SK-N-SH treated with all-trans-retinoic acid at 6 μM for 48 hours (cell line): ENCODE measurements at regions not wholly inside any gene's neighbourhood (a gene's known extent, or its start where the extent isn't known, plus 50 kb on each side); places are given as distances from the start of the nearest gene placed in this dataset.

Experiments used
- ATAC-seq: fragments of 200-7000 bp; cut with Tn5 transposase; 3 replicates; pipeline ENCODE4 v1.9.1; 2020; ENCODE audit warnings: mild to moderate bottlenecking, moderate library complexity
- ARNTL ChIP-seq: fragments of 450-650 bp; formaldehyde crosslinking; IDR thresholded peaks from 2 replicates; pipeline ENCODE4 v1.5.0; 2020; ENCODE audit warnings: low read depth, mild to moderate bottlenecking, moderate library complexity, borderline replicate concordance
- BACH2 ChIP-seq: fragments of 250-450 bp; sonication (Bioruptor Pico); IDR thresholded peaks from 2 replicates; pipeline ENCODE4 v1.9.0; 2021; ENCODE audit warnings: mild to moderate bottlenecking, borderline replicate concordance
- CSDC2 ChIP-seq: fragments of 250-450 bp; sonication (Bioruptor Pico); IDR thresholded peaks from 2 replicates; pipeline ENCODE4 v1.5.0; 2020; ENCODE audit warnings: mild to moderate bottlenecking, moderate library complexity
- CSRNP3 ChIP-seq: fragments of 250-450 bp; sonication (Bioruptor Pico); IDR thresholded peaks from 2 replicates; pipeline ENCODE4 v1.5.1; 2021; ENCODE audit warnings: mild to moderate bottlenecking, moderate library complexity
- GLIS3 ChIP-seq: fragments of 250-450 bp; sonication (Bioruptor Pico); IDR thresholded peaks from 2 replicates; pipeline ENCODE4 v1.5.0; 2020; ENCODE audit warnings: mild to moderate bottlenecking, moderate library complexity
- ISL1 ChIP-seq: fragments of 250-450 bp; sonication (Bioruptor Pico); IDR thresholded peaks from 2 replicates; pipeline ENCODE4 v2.1.2; 2022; ENCODE audit warnings: mild to moderate bottlenecking, moderate library complexity
- OSR1 ChIP-seq: fragments of 250-450 bp; sonication (Bioruptor Pico); IDR thresholded peaks from 2 replicates; pipeline ENCODE4 v1.8.0; 2022; ENCODE audit warnings: moderate library complexity, mild to moderate bottlenecking, inconsistent platforms
- POU6F1 ChIP-seq: fragments of 250-450 bp; sonication (Bioruptor Pico); IDR thresholded peaks from 2 replicates; pipeline ENCODE4 v1.8.0; 2021; ENCODE audit warnings: low read depth, mild to moderate bottlenecking, moderate library complexity, borderline replicate concordance
- PPARA ChIP-seq: fragments of 250-450 bp; sonication (Bioruptor Pico); IDR thresholded peaks from 2 replicates; pipeline ENCODE4 v1.5.0; 2020; ENCODE audit warnings: mild to moderate bottlenecking, borderline replicate concordance
- RARB ChIP-seq: fragments of 250-450 bp; sonication (Bioruptor Pico); IDR thresholded peaks from 2 replicates; pipeline ENCODE4 v1.8.0; 2021; ENCODE audit warnings: mild to moderate bottlenecking, moderate library complexity
- SNAI2 ChIP-seq: fragments of 250-450 bp; sonication (Bioruptor Pico); IDR thresholded peaks from 2 replicates; pipeline ENCODE4 v1.5.0; 2020; ENCODE audit warnings: mild to moderate bottlenecking, moderate library complexity
- TOX ChIP-seq: fragments of 250-450 bp; sonication (Bioruptor Pico); IDR thresholded peaks from 2 replicates; pipeline ENCODE4 v1.8.0; 2021; ENCODE audit warnings: mild to moderate bottlenecking, moderate library complexity, borderline replicate concordance
- ZC3H10 ChIP-seq: fragments of 250-450 bp; sonication (Bioruptor Pico); IDR thresholded peaks from 2 replicates; pipeline ENCODE4 v1.5.1; 2021; ENCODE audit warnings: mild to moderate bottlenecking, moderate library complexity
- ZFP3 ChIP-seq: fragments of 250-450 bp; sonication (Bioruptor Pico); IDR thresholded peaks from 2 replicates; pipeline ENCODE4 v1.5.0; 2020; ENCODE audit warnings: mild to moderate bottlenecking, moderate library complexity
- ZFP30 ChIP-seq: fragments of 450-650 bp; formaldehyde crosslinking; IDR thresholded peaks from 2 replicates; pipeline ENCODE4 v1.5.0; 2022; ENCODE audit warnings: mild to moderate bottlenecking, moderate library complexity
- ZNF70 ChIP-seq: fragments of 450-650 bp; formaldehyde crosslinking; IDR thresholded peaks from 2 replicates; pipeline ENCODE4 v1.5.0; 2020; ENCODE audit warnings: mild to moderate bottlenecking, moderate library complexity
- ZNF8 ChIP-seq: fragments of 450-650 bp; formaldehyde crosslinking; IDR thresholded peaks from 2 replicates; pipeline ENCODE4 v1.5.0; 2020; ENCODE audit warnings: mild to moderate bottlenecking, moderate library complexity
- TF ChIP-seq, protein P1 (sequence below): fragments of 250-450 bp; sonication (Bioruptor Pico); IDR thresholded peaks from 2 replicates; pipeline ENCODE4 v1.5.1; 2020; ENCODE audit warnings: low read depth, mild to moderate bottlenecking, moderate library complexity
- TF ChIP-seq, protein P2 (sequence below): fragments of 250-450 bp; sonication (Bioruptor Pico); IDR thresholded peaks from 2 replicates; pipeline ENCODE4 v1.8.0; 2020; ENCODE audit warnings: mild to moderate bottlenecking, moderate library complexity, borderline replicate concordance
- TF ChIP-seq, protein P3 (sequence below): fragments of 250-450 bp; sonication (Bioruptor Pico); IDR thresholded peaks from 2 replicates; pipeline ENCODE4 v1.5.0; 2020; ENCODE audit warnings: mild to moderate bottlenecking, moderate library complexity

GRCh38 chr2:121086450-121086849 is 198.6 kb downstream of the TFCP2L1 start:
- TF ChIP-seq ZNF8 (CRISPR knock-in tag) (no peak), TOX (CRISPR knock-in tag) (no peak), RARB (CRISPR knock-in tag) (no peak), ZFP3 (CRISPR knock-in tag) (no peak), PPARA (no peak), ZNF70 (CRISPR knock-in tag) (no peak), CSDC2 (CRISPR knock-in tag) (no peak), ARNTL (no peak), ZFP30 (no peak), SNAI2 (no peak), POU6F1 (no peak), OSR1 (CRISPR knock-in tag) (no peak), BACH2 (no peak), GLIS3 (no peak), CSRNP3 (CRISPR knock-in tag) (no peak), ZC3H10 (no peak)
- TF ChIP-seq, protein P1, sequence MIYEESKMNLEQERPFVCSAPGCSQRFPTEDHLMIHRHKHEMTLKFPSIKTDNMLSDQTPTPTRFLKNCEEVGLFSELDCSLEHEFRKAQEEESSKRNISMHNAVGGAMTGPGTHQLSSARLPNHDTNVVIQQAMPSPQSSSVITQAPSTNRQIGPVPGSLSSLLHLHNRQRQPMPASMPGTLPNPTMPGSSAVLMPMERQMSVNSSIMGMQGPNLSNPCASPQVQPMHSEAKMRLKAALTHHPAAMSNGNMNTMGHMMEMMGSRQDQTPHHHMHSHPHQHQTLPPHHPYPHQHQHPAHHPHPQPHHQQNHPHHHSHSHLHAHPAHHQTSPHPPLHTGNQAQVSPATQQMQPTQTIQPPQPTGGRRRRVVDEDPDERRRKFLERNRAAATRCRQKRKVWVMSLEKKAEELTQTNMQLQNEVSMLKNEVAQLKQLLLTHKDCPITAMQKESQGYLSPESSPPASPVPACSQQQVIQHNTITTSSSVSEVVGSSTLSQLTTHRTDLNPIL: no peak
- TF ChIP-seq, protein P2, sequence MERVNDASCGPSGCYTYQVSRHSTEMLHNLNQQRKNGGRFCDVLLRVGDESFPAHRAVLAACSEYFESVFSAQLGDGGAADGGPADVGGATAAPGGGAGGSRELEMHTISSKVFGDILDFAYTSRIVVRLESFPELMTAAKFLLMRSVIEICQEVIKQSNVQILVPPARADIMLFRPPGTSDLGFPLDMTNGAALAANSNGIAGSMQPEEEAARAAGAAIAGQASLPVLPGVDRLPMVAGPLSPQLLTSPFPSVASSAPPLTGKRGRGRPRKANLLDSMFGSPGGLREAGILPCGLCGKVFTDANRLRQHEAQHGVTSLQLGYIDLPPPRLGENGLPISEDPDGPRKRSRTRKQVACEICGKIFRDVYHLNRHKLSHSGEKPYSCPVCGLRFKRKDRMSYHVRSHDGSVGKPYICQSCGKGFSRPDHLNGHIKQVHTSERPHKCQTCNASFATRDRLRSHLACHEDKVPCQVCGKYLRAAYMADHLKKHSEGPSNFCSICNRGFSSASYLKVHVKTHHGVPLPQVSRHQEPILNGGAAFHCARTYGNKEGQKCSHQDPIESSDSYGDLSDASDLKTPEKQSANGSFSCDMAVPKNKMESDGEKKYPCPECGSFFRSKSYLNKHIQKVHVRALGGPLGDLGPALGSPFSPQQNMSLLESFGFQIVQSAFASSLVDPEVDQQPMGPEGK: no peak
- TF ChIP-seq, protein P3, sequence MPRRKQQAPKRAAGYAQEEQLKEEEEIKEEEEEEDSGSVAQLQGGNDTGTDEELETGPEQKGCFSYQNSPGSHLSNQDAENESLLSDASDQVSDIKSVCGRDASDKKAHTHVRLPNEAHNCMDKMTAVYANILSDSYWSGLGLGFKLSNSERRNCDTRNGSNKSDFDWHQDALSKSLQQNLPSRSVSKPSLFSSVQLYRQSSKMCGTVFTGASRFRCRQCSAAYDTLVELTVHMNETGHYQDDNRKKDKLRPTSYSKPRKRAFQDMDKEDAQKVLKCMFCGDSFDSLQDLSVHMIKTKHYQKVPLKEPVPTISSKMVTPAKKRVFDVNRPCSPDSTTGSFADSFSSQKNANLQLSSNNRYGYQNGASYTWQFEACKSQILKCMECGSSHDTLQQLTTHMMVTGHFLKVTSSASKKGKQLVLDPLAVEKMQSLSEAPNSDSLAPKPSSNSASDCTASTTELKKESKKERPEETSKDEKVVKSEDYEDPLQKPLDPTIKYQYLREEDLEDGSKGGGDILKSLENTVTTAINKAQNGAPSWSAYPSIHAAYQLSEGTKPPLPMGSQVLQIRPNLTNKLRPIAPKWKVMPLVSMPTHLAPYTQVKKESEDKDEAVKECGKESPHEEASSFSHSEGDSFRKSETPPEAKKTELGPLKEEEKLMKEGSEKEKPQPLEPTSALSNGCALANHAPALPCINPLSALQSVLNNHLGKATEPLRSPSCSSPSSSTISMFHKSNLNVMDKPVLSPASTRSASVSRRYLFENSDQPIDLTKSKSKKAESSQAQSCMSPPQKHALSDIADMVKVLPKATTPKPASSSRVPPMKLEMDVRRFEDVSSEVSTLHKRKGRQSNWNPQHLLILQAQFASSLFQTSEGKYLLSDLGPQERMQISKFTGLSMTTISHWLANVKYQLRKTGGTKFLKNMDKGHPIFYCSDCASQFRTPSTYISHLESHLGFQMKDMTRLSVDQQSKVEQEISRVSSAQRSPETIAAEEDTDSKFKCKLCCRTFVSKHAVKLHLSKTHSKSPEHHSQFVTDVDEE (CRISPR knock-in tag): no peak
- no peak for ATAC-seq

- TF ChIP-seq BACH2: no peak
- no peak for TF ChIP-seq POU6F1
- TF ChIP-seq SNAI2: no peak
- no peak for TF ChIP-seq OSR1 (CRISPR knock-in tag)
- TF ChIP-seq ISL1: no peak
- TF ChIP-seq, all 23 proteins: peak for 0
These were observed 197.9 kb downstream of the TFCP2L1 start for GRCh38 chr2:121087117-121087516.

GRCh38 chr2:121088251-121089165 is 196.5 kb downstream of the TFCP2L1 start:
- no peak for TF ChIP-seq SNAI2
- no peak for TF ChIP-seq ZFP30
- TF ChIP-seq, protein P3 (CRISPR knock-in tag): no peak
- TF ChIP-seq ZNF8 (CRISPR knock-in tag): no peak
- ATAC-seq: no peak; the same call in 2 of the 3 replicates

More at GRCh38 chr2:121087117-121087516, 197.9 kb downstream of the TFCP2L1 start:
- ATAC-seq: no peak
